Nucleus accumbens (tissue), 56 donors: ENCODE measurements at regions not wholly inside any gene's neighbourhood (a gene's known extent, or its start where the extent isn't known, plus 50 kb on each side); places are given as distances from the start of the nearest gene placed in this dataset.

Source experiments
- DNase-seq, 56 donors: peaks; one replicate each; lab custom pipeline; 2025; lab: John Stamatoyannopoulos, UW

DNA sequence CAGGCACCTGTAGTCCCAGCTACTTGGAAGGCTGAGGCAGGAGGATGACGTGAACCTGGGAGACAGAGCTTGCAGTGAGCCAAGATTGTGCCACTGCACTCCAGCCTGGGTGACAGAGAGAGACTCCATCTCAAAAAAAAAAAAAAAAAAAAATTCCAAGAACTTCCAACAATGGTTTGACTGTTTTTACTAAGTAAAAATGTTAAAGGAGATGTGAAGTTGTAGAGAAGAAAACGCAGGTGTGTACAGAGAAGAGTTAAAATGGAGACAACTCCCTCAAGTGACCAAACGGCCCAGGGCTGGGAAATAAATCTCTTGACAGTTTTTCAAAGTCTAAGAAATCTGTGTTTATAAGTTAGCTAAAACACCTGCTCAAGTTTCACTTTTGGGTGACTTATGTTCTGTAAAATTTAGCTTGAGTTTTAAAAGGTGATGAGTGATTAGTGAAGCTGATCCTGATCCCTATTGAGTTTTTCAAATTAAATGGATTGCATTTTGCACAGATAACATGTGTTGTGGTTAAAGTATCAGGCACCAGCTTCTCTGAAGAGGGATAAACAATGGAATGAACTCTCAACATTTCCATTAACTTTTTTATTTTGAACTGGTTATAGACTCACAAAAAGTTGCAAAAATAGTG, 255.2 kb upstream of the CD180 start:
- DNase-seq = no peak

DNA sequence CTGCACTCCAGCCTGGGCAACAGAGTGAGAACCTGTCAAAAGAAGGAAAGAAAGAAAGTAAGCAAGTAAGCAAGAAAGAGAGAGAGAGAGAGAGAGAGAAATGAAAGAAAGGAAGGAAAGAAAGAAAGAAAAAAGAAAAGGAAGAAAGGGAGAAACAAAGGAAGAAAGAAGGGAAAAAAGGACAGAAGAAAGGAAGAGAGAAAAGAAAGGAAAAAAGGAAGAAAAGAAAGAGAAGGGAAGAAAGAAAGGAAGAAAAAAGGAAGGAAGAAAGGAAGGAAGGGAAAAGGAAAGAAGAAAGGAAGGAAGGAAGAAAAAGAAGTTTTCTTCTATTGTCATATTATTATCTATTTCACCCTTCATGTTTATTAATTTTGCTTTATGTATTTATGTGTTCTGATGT, 251.1 kb upstream of the CD180 start:
- DNase-seq = no peak

DNA sequence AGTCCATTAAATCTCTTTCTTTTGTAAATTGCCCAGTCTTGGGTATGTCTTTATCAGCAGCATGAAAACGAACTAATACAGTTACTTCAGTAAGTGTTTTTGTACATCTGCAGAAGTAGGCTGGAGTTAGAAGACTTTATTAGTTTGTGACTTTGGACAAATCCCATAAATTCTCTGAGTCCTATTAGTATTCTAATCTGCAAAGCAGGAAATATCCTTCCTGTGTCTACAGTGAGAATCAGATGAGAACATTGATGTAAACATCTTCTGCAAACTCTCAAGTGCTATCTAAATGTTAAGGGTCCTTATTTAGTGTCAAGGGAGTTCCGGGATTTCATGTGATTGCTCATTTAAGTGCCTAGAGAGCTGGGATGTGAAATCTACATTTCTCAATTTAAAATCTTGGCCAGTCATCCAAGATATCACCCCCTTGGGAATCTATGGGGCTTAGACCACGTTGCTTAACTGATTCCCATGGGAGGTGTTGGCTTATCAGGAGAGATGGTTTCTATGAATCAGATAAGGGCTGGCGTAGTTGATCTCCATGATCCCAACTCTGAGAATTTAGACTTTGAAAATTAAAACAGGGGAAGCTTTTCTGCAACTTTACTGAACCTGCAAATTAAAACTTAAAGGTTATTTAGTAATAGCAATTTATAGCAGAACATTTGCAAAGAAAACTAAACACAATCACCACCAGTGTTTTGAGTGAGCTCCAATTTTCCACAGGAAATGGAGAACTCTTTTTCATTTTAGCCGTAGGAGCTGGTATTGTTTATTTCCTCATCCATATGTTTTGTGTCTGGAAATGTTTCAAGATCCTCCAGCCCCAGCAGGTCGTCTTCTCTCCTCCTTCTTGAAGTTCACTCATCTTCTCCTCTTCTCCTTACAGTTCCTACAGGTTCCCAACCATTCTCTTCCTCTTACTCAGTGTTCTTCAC, 241.6 kb upstream of the CD180 start:
- DNase-seq = no peak

DNA sequence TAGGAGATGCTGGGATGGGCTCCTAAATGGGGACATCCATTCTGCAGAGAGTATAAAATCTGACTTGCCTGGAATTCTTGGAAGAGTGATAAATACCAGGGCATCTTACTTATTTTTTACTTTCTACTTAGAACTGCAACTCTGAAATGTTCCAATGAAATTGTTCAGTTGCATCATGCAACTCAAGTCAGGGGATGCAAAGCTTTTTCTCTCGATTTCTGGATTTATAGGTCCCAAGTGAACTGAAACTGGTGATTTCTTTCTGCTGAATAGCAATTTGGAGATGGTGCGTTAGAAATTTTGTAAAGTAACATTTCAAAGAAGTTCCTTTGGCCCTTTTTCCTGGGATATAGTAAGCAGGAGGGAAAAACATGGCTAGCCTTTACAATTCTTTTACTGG, 238.4 kb upstream of the CD180 start:
- no peak for DNase-seq

DNA sequence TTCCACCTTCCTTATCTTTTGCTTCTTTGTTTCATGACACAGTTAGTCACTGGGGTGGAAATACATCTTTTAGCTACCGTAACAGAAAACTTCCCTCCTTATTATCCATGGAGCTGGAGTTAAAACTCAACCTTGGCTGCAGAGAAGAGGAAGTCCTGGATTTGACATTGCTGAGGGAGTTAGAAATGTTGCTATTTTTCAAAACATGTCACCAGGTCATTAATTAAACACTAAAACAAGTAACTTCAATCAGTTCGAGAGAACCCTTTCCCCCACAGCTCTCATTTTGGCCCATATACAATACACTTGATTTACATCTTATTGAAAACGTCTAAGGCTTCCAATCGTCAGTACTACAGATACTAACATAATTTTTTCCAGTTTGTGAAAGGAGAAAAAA, 237.9 kb upstream of the CD180 start:
- DNase-seq = no peak

DNA sequence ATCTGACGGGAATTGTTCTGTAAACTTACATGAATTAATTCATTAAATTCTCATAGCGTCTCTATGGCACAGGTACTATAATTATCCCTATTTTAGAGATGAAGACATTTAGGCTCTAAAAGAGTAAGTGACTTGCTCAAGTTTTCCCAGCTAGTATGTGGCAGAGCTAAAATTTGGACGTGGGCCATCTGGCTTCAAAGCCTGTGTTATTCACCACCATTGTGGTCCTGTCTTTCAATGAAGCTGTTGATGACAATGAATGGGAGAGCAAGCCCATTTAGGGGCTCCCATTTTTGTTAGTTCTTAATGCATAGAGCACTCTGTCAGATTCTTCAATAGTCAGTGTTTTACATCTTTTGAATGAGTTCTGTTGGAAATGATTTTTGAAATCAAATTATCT, 236.0 kb upstream of the CD180 start:
- DNase-seq = peak in 1 of 56 donors; percentile 7

DNA sequence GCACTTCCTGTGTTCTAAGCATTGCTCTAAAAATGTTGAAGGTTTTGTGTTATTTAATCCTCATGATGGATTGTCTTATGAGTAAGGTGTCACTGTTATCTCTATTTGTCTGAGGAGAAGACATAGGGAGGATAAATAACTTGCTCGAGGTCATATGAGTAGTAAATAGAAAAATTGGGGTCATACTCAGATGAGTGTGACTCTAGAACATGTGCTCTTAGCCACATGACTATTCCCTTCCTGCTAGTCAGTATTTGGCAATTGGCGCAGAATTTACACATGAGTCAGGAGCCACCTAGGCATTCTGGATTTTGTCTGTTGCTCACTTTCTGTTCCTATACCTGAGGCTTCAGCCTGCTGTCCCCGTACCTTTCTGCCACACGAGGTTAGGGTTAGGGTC, 234.6 kb upstream of the CD180 start:
- no peak for DNase-seq

DNA sequence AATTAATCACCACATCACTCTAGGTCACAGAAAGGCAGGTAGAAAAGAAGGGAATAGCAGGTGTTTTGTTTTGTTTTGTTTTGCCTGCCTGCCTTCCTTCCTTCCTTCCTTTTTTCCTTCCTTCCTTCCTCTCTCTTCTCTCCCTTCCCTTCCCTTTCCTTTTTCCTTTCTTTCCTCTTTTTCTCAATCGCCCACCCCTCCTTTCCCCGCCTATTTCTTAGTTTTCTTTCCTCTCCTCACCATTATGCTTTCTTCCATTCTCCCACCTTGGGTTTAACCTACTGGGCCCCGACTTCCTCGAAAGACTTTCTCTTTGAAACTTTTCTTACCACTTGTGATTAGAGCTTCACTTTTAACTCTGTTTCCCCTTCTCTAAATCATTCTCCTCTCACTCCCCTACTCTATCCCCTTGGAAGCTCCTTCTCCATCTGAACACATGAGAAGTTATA, 231.3 kb upstream of the CD180 start:
- DNase-seq = no peak

DNA sequence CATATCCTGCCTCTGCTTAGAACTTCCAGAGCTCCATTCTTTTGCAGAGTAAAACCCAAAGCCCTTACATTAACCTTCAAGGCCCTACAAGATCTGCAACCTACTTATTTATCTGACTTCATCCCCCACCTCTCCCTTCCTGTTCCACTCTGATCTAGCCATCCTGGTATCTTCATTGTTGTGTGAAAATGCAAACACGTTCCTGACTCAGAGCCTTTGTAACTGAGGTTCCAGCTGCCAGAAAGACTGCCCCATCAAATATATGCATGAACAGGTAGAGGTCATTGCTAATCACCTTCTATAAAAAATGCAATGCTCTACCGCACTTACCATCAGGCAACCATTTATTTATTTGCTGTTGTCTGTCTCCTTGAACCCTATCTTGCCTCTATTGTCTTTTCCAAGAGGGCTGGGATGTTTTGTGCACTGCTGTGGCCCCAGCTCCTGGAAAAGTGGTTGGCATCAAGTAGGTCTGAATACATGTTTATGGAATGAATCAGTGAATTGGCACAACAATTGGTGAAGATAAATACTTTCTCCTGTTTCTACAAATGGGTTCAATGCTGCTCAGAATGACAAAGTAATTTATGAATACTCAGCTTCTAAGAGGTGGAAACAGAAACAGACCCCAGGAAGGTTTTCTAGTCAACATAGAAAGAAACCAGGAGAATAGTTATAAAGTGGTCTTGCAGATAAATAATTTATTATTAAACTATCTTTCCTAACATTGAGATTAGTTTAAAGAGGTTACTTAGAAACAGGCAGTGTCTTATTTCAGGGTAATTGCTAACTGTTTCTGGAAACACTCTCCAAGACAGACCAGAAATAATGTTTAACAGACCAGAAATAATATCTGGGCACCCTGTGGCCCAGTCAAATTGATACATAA, 230.6 kb upstream of the CD180 start:
- no peak for DNase-seq

DNA sequence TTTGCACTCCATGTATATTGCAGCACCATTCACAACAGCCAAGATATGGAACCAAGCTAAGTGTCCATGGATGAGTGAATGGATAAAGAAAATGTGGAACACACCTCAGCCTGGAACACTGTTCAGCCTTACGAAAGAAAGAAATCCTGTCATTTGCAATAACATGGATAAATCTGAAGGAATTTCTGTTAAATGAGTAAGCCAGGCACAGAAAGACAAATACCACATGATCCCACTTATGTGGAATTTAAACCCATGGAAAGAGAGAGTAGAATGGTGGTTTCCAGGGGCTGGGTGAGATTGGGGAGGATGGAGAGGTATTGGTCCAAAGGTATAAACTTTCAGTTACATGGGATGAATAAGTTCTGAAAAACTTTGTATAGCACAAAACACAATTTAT, 228.9 kb upstream of the CD180 start:
- DNase-seq = no peak

DNA sequence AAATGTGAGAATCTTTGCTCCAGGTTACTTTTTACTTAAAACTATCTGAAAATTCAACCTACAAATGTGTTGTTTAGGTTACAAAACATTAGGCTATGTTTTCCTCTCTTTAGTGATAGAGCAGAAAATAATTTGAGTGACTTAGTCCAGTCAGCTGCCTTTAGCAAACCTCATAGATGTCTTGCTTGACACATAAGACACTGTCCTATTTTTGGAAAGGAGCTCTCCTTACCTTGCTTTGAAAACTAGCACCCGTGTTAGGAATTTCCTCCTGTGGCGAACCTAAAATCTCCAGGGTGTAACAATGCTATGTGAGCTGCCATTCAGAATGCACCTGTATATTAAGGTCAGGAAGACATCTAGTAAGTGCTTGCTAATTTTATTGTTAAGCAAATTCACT, 221.2 kb upstream of the CD180 start:
- no peak for DNase-seq

DNA sequence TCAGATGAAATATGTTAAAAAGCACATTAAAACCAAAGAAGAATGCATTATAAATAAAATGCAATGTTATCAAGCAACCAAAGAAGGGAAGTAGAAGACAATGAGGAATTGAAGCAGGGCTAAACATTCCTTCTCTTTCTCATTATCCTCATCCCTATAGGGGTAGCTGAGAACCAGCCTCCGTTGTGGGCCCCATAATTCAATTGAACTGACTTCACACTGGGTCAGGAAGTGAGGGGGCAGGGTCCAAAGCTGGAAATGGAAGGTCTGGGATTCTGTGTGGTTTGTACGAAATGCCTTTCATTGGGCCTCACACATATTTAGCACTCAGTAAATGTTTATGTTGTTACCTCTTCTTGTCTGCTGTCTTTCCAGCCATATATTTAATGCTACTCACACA, 220.4 kb upstream of the CD180 start:
- no peak for DNase-seq

DNA sequence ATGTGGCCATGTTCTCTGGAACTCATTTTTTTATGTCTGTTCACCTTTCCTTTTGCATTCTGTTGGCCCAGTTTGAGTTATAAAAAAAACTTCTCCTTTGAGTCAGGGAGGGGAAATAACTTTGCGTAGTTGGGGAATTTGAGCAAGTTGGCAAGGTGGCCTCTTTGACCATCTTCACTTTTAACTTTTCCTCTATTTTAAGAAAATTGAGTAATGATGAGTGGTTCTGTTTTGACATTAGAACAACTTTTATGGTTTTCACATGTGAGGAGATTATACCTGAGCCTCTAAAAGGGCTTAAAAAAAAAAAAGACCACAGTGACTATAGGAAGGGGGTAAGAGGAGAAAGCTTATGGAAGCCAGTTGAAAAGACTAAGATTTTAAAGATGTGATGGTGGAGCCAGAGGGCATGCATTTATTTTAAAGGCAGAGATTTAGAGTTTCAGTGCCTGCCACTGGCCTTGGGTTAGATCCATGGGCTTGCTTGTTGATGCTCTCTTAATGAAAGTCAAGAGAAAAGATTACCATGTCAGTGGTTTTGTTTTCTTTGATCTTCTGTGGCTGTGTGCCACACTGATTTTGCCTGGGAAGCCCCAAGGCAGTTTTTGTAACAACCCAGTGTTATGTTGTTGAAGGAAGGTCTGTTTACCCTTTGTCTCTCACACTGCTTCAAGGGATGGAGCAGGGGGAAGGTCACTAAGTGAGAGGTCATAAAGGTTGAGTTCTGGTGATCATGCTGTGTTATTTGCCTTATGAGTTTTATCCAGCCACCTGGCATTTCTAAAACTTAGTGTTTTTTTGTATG, 219.7 kb upstream of the CD180 start:
- DNase-seq = no peak

DNA sequence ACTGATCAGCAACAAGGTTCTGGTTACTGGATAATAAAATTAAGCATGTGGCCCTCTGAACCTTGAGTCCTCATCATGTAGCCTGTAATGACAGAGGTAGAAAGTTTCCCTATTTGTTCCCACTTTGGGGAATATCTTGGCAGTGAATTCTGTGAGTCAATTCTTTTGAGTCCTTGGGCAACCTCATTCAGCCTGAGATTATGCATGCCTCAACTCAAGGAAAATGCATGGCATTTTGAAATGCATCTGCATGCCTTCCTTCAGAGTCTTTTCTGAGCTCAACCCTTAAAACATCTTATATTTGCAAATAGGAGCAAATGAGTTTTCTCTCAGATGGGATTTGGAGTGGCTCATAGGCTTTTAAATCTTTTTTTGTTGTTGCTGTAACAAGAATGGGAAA, 218.1 kb upstream of the CD180 start:
- no peak for DNase-seq

DNA sequence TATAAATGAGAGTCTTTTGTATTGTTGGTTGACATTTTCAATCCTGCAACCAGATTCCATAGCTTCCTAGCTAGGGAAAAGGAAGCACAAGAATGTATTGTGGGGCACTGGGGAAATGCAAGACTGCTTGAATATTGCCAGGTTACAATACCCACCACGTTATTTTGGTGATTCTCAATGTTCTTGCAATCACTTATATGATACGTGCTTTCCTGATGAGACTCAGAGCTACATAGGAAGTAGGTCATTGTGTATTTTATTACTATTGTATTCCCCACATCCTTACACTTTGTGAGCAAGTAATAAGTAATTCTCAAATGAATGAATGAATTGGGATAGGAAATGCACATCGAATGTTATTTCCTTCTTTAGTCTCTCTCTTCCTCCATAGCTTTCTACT, 217.1 kb upstream of the CD180 start:
- no peak for DNase-seq

DNA sequence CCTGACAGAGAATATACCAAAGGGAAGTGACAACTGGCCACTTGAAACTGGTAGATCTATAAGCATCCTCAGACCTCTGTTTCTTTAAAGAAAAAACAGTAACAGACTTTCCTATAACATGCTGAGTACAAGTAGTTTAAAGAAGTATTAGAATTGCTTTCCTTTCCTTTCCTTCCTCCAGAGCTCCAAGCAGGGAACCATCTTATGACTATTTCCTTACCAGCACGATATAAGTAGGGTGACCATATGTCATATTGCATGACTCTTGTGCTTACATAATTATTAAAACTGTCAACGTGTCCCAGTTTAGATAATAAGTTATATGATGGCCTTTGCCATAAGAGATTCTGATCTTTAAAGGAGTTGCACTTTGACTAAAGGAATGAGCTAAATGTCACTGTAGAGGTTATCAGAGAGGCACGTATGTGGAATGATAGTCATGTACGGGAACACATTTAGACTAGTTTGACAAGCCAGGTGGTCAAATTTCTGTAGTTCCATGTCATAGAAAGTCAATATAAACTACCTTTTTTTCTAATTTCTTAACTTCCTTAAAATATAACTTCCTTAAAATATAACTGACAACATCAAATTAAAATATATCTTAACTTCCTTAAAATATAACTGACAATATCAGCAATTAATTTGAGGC, 212.7 kb upstream of the CD180 start:
- no peak for DNase-seq

DNA sequence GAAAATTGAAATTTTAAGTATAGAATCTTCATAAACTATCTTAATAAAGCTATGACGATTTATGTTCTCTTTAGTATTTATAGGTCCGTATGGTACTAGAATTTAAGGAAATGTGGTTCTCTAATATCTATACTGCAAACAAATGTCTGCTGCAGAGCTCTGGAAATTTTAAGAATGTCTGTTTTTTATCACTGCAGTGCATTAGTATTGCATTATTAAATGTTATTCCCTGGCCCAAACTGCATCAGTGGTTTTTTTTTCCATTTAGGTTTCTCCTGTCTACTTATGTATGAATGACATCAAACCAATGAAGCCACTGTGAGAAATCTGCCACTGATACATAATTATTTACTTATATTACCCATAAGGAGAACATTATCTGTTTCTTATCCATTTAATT, 211.4 kb upstream of the CD180 start:
- DNase-seq = no peak

DNA sequence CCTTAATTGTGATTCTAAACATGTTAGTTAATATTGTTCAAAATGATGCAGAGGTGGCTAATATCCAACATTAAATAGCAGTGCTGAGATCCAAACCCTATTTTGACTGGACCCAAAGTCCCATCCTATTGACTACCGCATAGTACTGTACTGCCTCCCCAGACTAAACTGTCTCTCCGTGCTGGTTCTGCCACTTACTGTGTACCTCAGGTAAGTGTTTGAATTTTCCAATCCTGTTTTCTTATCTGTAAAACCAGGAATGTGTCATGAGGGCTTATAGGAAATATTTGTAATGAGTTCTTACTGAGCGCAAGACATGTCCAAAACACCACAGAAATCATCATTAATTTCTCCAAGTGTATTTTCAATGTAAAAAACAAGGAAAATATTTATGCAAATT, 209.2 kb upstream of the CD180 start:
- no peak for DNase-seq

DNA sequence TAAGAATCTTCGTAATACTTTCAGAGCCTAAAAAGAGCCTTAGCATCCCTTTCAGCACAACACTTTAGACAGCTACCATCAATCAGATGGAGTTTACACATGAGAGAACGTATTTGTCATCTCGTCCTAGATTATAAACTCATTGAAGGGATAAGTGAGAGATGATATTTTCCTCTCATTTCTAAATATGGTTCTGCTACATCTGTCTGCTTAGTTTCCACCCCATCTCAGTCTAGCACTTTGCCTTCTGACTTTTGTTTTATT, 208.4 kb upstream of the CD180 start:
- no peak for DNase-seq
